Stimulated activated CD4-positive, alpha-beta T cell treated with anti-CD3 and anti-CD28 coated beads, TNF-alpha, amount 100 ng/mL, for 4 hours (primary cell): ENCODE measurements at regions not wholly inside any gene's neighbourhood (a gene's known extent, or its start where the extent isn't known, plus 50 kb on each side); places are given as distances from the start of the nearest gene placed in this dataset.

ENCODE experiments used
- DNase-seq, 3 experiments: peaks; one replicate each; pipeline ENCODE4 v3.0.0-alpha.2; 2020; ENCODE audit warnings: low read depth in 3 of 3

DNA sequence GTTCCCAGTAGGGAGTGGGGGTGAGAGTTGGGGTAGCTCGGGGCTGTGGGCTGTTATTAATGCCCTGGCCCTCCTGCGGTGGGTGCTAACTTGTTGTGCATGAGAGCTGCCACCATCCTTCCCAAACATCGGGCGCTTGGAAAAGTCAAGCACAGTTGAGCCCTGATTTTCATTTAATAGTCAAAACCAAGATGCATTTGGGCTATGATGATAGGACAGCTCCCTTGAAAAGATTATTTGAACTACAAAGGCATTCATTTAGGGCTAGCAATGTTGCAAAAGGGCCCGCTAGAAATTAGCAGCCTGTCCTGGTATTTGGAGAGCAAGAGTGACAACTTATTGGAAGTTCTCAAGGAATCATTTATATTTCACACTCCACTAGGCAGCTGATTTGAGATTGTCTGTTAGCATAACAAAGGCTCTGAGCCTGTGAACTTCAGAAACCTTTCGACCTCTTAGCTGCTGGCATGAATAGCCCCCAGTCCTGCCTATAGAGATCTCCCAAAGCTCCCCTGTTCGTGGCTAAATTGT lies 128.2 kb upstream of the TMEM161B start:
- DNase-seq = no peak

DNA sequence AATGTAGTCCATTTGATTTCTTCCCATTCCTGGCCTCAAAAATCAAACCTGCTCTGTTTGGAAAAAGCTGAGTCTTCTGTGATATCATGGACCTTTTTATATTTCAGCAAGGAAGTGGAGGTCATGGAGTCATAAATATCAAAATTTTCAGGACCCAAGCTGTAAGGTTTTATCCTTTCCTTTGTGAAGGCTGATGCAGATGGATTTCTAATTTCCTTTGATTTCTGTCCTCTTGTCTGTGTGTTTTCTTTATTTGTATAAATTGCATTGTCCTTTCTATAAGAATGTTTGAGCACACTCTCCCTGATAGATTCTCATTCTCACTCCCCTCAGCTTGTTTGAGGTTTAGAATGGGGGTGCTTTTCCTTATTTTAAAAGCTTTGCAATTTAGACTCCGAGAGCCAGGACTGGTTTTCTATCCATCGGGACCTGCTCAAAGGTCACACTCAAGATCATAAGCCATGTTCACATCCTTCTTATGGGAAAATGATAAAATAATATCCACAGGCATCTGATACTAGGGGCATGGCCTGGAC lies 127.4 kb upstream of the TMEM161B start:
- DNase-seq = no peak

DNA sequence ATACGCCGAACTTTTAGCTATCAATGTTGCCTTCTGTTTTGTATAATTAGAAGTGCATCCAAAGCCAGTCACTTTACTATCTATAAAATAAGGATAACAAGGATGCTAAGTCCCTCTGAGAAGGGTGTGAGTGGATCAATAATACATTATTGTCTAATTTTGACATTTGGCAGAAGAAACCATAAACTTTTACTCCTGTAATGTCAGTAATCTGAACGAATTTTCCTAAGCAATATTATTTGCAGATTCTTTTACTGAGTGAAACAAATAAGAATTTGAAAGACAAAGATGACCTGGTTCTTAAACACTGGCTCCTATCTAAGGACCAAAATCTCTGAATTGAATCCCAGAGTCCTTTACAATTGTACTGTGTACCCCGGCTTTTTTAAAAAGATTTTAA lies 126.6 kb upstream of the TMEM161B start:
- DNase-seq = no peak

DNA sequence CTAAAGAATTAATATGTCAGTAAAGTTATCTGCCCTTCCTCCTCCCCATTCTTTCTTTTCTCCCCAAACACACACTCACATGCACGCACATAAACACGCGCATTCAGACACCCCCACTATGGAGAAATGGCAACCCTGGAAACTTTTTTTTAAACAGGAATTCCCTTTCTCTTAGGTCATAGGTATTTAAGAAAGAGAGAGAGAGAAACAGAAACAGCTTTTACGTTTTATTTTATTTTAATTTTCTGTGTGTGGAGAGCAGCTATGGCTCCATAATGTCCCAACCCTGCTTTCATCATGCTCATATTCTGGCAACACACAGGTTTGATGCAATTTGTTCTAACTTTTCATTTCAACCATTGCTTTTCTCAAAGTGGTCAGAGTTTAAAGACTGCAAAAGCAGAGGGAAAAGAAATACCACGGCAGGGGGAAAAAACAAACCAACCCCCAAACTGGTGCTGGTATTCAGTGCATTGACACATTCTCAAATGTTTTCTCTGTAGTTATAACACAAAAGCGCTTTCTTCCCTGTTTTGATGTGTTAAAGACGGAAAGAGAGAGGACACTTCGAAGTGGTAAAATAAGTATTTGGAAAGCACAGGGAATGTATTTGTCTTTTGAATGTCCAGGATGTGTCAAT lies 126.0 kb upstream of the TMEM161B start:
- DNase-seq = no peak

DNA sequence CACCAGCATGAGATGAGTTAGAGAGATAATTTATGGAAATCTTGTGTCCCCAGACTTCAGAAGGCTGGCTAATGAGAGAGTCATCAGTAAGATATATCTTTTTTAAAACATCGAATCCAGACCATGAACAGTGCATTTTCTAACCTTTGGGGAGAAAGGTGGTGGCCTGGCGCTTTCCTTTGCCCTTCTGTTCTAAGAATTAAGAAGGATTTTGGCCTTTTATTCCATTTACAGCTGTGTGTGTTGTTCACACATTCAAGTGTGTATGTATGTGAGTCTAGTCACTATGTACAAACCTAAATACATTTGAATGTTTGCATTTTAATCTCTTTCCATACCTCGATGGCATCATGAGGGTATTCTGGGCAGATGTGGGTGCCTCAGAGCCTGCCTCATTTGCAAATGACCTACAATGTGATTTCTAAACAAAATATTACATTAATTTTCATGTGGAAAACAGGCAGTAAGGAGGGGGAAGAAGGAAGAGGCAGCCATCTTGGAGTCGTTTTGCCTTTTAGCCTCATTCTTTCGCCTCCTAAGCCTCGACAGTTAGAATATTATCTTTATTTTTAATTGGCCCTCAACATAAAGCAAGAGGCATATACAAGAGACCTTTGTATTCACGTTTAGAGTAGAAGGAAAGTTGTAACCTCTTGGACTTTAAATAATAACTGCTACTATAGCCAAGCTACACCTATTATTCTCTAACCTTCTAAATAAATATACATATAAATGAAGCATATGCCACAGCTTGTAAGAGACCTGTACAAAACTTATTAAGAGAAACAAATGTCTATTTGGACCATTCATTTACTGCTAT lies 125.3 kb upstream of the TMEM161B start:
- DNase-seq = no peak

DNA sequence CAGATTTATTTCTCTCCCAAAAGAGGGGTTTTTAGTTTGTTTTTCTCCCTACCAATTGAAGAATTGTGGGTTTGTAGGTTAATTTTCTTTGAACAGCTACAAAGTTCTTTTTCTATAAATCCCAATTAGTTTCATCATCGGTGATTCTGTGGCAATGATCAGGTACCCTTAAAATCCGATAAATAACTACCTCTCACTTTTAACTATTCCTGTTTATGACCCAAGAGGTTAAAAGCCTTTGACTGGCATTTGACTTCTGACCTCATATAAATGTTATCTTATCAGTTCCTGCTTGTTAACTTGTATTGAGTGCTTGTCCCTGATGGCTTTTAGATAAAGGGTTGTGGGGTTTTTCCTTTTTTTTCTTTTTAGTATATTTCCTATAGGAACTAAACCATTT lies 124.4 kb upstream of the TMEM161B start:
- DNase-seq = no peak

DNA sequence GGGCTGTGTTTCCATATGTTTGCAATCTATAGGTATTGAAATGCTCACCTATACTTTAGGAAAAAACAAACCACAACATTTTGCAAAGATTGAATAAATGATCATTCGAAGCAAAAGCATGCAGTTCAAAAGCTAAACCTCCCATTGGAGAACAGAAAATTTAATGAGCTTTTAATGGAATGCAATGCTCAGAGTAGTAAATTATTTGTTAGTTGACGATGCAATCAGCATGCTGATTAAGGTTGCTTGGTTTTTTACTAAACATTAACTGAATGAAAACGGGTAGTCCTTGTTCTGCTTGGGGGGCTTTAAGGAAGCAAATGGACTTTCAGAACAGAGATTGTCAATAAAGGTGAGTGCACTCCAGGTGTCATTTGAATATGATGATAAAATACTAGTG lies 123.3 kb upstream of the TMEM161B start:
- DNase-seq = no peak

DNA sequence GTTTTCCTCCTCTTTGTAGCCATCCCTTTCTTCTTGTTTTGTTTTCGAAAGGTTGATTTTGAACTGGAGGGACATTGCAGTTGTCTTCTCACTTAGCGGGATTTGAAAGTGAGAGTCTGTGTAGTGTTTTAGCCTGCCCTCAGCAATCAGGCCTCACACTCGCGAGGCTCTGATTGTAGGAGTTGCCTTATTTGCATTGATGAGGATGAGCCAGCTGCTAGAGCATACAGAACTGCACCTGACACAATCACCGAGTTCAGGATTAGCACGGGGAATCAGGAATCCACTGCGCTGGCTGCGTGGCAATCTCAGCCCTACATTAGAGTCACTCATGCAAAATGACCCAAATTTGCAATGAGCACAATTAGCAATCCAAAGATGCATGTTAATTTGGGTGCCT lies 122.5 kb upstream of the TMEM161B start:
- DNase-seq = no peak

DNA sequence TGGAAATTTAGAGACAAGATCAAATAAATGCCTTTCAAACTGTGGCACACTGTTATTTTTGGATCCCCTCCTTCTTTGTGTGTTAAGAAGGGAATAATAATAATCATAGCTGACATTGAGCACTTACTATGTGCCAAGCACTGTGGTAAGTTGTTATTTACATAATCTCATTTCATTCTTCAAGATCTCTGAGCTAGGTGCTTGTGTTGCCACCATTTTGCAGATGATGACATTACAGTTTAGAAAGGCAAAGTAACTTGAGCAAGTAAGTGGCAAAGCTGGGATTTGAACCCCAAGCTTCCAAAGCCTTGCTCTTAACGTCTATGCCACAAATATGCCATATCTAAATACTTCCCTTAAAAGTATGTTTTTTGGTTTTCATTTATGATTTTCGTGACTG lies 121.8 kb upstream of the TMEM161B start:
- no peak for DNase-seq

DNA sequence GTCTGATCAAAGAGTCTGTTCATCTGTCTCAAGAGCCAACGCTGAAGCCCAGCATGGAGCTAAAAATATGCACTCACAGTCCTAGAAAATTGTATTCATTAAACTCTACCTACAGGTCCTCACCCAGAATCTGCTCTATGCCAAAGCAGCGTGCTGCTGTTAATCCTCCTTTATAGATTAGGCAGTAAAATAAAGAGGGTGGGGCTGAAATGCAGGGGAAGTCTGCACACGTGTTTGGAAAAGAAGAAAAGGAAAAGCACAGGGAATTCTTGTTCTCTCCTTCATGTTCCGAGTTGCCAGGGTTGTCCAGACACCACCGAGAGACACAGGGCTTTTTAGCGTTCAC lies 121.4 kb upstream of the TMEM161B start:
- DNase-seq = no peak

DNA sequence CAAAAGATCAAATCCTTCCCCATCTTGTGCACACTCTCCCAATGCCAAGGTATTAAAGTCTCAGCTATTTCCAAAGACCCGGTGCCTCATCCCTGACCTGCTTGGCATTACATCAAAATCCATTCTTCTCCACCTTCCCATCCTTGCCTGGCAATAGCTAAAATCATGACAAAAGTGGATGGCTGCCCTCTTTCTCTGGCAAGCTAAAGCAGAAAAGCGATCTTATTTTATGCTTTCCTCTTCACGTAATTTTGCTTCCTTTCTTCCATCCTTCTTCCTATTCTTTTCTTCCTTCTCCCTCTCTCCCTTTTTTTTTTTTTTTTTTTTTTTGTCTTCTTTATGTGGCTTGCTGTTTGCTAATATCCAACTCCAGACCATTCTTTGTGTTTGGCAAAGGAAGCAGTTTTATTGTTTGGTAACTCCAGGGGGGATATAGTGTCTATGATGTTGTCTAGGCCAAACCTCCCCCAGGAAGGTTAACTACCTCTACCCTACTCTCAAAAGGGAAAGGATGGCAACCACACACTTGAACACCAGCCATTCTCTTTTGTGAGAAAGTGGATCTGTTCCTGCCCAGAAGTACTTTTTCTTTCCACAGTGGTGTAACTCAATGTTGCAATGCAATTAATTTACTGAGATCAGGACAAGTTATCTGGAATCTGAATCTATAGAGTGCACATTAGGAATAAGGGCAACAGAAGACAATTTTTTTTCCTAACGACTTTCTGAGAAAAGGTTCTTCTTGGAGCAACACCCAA lies 120.9 kb upstream of the TMEM161B start:
- no peak for DNase-seq

DNA sequence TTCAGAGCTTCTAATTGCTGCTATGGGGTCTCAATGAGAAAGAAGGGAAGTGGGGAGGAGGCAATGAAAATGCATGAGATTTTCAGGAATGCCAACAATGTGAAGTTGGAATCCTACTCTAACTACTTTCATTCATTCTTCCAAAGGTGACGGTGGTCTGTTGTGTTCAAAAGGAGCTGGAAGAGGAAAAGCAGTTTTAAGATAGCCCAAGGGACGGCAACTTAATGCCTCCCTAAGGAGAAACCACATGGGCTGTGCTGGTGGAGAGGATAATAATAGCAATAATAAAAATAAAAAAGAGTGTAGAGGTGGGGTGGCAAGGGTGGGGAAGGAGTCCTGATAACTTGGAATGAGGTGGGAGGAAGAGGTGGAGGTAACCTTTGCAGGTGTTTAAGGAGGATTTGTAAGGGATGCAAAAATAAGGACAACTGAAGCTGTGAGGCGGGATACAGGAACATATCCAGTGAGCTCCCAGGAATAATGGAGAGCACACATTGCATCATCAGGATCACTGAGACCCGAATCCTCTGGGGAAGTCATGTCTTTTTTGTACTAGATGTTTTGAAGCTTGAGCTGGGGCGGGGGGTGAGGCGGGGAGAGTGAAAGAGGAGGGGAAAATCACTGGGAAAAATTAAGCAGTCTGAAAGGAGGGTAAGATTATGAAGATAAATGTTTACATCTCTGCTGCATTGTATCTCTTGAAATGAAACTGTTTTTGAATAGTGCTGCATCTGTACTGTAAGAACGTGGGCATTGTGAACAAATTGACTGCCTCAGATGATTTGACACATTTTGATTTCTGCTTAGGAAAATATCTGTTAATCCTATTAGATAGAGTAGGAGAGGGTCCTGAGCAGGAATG lies 120.1 kb upstream of the TMEM161B start:
- no peak for DNase-seq

DNA sequence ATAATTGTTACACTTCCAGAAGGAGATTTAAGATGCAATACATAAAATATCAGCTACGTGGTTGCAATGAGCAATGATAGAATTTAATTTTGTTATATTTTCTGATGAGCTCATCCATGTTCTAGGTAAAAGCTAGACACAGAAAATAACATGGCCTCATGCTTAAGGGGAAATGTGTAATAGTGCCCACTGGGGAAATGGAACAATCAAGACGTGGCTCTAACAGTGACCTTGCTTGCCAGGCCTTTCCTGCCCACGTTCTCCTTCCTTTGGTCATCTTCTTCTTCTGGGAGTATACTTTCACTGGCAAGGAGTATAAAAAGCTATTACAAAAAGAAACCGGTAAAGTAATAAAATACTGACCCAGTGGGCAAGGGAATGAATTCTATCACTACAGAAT lies 116.2 kb upstream of the TMEM161B start:
- no peak for DNase-seq

DNA sequence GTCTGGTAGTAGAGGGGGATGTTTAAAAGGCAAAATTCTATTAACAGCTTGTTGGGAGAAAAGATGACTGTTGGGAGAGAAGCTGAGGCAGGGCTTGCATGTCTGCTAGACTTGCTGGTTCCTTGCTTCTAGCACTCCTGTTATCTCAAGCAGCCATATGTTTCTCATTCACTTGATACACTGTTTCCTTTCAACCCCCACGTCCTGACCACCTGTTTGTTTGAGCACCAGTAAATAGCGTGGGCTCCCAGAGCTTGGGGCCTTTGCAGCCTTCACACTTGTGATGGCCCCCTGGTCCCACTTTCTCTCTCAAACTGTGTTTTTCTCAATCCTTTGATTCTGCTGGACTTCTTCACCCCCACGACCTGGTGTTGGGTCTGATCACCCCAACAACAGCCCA lies 111.7 kb upstream of the TMEM161B start:
- DNase-seq = no peak

DNA sequence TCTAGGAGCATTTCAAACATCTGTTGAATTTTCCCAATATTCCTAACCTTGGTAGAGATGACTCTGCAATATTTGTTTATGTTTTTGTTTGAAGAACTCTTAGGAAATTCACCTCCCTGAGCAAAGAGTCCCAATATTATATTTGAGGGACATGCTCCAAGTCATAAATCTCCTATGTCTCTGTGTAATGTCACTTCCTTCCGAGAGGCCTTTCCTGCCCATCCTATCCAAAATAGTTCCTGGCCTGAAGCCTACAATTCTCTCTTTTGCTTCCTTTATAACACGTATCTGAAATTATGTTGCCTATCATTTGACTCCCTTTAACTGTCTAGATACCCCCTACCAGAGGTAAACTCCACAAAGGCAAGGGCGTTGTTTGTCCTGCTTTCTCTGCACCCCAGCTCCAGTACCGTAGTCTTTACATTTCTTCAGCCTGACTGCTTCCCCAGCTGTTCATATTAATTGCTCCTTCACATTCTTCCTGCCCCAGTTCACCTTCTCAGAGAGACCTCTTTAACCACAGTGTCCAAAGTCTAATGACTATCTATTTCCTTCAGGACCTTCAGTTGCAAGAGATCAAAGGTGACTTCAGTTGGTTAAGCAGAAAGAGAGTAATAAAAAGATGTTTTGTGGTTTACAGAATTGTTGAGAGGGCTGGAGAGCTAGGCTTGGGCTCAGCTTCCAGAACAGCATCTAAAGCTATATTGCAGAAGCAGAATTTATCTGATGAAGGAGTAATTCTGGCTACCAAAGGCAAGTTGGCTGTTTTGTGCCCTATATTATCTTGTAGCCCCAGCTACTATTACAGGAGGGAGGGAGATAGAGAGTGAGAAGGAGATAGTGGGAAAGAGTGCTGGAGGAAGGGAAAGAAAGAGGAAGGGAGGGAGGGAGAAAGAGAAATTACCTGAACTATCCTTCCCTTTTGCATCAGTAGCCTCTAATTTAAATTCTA lies 109.3 kb upstream of the TMEM161B start:
- no peak for DNase-seq

DNA sequence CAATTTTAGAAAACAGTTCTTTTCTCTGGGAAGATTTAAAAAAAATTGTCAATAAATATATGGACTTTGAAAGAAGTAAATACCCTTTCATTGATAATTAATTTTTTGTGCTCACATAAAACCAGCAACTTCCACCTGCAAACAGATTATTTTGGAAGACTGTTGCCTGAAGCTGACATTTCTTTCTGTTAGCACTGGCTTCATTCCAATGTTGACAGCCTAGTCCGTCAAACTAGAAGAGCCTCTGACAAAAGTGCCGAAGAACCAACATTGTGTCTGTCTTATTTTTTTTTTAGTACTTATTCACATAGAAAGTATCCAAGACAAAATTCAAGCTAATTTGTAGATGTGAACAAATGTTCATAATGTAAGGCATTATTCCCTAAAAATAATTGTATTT lies 108.6 kb upstream of the TMEM161B start:
- DNase-seq = no peak

DNA sequence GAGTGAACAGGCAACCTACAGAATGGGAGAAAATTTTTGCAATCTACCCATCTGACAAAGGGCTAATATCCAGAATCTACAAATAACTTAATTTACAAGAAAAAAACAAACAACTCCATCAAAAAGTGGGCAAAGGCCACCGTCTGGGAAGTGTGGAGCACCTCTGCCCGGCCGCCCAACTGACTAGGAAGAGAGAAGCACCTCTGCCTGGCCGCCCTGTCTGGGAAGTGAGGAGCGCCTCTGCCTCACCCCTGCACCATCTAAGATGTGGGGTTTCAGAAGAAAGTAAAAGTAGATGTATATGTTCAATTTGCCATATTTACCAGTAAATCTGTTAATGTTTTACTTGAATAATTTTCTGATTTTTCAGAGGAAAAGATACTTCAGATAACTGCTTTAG lies 108.1 kb upstream of the TMEM161B start:
- no peak for DNase-seq

DNA sequence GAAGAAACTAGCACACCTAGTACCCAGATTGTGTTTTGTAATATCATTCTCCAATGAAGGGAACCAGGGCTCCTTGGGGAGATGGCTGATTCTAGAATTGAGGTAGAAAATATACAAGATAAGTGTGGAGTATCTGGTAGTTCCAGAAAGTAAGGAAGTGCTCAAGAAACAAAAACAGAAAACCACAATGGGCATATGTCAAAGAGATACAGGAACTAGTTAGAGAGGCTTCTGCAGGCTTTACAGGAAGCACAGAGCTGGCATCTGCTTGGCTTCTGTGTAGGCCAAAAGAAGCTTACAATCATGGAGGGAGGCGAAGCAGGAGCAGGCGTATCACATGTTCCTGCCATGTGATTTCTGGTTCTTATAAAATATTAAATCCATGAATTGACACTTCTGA lies 105.7 kb upstream of the TMEM161B start:
- no peak for DNase-seq

DNA sequence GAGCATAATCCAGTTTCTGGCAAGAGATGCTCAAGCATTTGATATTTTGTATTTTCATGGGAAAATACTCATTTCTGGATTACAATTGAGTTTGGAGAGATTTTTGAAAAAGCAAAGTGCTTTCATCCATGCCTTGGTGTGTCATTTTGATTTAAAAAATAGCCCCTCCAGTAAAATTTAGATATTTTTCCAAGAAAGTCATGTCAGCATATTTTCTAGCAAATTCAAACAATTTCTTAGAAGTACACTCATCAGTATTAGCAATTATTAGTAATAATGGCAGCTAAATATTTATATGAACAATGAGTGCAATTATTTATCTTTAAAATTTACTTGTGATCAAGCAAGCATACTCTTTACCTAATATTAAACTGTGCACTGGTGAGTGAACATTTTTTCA lies 102.2 kb upstream of the TMEM161B start:
- DNase-seq = no peak

DNA sequence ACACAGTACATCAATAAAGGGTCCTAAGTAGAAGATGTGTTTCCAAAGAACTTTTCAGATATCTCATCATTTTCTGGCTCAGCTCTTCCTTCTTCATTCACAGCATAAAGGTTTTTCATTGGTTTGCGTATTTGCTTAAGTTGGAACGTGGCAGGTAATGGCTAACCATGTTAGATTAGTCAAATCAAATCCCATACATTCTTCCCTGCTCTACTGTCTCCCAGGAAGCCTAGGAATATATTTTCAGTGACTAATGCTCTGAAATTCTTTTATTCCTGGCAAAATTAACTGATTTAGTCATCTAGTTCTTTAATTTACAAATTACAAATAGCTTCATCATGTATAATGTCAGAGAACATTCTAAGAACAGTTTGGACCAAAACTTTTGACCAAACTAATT lies 99.6 kb upstream of the TMEM161B start:
- no peak for DNase-seq
